NOMO-1 treated with DMSO at 0.1 percent for 48 hours (cell line): ENCODE measurements at regions not wholly inside any gene's neighbourhood (a gene's known extent, or its start where the extent isn't known, plus 50 kb on each side); places are given as distances from the start of the nearest gene placed in this dataset.
"Not testable (repeated sequence)": the region's sequence is repeated elsewhere in the genome, so short reads cannot be mapped to it uniquely, and the experiment has no call there.

Experiments used
- DNase-seq: peaks from one replicate; lab custom pipeline; 2025; ENCODE audit not compliant: unreplicated experiment; lab: John Stamatoyannopoulos, UW

DNA sequence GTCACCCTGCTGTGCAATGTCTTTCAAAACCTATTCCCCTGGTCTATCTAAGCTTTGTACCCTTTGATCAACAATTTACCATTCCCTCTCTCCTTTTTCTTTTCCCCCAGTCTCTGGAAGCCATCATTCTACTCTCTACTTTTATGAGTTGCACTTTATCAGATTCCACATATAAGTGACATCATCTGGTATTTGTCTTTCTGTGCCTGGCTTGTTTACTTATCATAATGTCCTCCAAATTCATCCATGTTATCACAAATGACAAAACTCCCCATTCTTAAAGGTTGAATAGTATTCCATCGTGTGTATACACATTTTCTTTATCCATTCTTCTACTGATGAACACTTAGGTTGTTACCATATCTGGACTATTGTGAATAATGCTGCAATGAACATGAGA is 344.2 kb upstream of the CCNH start:
- no peak for DNase-seq

DNA sequence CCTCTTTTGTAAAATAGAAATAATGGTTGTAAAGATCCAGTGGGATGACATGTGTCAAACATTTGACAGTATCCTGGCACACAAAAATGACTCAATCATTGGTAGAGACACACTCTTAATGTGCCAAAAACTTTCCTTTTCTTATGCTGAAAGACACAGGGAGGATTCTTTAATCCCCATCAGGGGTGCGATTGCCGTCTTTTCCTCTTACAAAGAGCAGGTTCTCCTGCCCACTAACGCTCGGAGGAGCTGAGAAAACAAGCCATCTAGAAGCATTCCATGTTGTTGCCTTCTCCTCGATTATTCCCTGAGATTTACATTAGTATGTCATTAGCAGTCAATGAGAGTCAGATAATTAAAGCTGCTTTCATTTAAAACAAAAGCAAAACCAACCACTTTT is 342.6 kb upstream of the CCNH start:
- DNase-seq = no peak

DNA sequence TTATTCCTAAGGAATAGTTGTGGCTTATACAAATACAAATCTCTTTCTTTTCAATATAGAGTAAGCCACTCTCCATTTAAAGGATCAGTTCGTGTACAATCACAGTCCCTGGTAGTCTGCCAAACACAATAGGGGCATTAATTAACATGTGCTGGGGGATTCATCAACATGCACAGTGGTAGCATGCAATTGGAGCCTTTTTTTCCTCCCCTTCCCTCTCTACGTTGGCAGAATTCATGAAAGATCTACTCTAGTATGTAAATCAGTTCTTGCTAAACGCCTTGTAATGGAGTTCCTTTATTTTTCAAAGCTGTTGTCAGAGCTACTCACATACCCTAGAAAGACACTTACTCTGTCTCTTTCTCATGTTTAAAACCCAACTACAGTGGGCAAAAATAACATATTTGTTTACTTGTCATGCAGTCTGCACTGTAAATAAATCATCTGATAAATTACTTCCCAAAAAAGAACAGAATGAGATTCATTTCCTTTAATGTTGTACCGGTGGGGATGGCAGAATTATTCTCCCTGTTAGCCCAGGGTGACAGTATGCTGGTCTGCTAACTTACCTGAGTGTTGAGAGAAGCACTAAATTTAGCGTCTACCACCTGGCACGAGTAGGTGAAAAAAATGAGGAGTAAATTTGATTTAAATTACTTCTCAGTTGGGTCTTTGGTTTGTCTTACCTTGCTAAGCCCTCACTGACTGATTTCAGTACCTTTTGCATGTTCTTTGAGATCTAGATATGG is 341.5 kb upstream of the CCNH start:
- no peak for DNase-seq

DNA sequence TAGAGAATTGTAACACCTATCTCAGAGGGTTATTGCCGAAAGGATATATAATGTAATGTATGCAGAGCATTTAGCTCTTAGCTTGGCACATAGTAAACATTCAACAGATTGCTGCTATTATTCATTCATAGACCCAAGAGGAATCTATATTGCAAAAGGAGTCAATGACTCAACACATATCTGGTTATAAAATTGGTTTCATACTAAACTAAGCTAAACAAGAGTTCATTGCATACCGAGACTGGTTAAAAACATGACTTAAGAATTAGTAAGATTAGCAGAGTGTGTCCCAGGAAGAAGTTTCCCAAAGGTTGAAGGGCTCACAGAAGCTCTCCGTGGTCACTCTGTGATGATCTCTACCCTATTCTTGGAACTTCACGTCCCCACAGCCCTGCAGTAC is 339.6 kb upstream of the CCNH start:
- no peak for DNase-seq

DNA sequence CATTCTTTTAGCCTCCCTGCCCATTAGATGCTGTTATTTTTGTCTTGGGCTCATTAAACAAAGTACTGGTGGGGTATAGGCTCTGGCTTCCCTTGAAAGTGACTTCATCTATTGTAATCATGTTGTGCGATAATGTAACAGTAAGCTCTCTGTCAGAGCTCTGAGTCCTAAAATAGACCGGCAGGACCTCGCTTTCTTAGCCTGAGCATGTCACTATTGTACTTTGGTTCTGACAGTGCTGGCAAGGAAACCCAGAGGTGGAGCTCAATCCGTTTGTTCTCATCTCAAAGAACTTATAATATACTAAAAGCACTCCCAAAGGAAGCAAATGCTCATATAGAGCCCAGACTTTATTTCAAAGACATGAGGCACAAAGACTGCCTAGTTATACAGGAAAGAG is 339.1 kb upstream of the CCNH start:
- DNase-seq = no peak

DNA sequence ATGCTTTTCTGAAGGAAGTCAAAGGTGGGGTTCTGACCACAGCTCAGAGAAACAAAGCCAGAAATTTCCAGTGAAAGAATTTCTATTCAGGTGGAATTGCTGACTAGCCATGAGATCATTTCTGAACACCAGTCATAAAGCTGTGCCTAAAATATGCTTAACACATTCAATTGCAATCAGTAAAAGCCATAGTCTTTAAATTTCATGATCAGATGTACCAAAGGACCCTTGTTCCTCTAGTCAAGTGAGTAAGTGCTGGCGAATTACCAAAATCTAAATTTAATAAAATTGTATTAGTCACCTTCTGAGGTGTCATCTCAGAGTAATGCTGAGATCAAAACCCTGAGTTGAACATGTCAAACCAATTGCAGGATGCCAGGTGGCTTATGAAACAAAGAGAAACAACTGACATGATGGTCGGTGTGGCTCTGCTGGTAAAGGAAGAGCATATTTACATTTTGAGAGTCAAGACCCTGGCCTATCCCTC is 334.2 kb upstream of the CCNH start:
- no peak for DNase-seq

DNA sequence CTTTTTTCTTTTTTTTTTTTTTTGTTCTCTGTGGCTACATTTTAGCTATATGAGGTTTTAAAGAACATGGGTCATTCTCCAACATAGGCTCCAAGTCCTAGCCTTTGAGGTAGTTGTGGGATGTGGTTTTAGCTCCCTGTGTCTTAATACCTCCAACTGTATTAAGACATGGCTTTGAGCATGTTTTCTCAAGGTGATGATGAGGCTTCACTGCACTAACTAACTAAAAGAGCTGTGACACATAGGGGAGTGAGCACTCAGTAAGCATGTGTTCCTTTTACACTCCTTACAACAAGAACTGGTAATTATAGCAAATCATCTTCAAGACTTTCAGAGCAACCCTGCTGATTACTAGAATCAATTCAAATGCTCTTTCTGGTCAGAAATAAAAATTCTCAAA is 333.6 kb upstream of the CCNH start:
- DNase-seq = no peak

DNA sequence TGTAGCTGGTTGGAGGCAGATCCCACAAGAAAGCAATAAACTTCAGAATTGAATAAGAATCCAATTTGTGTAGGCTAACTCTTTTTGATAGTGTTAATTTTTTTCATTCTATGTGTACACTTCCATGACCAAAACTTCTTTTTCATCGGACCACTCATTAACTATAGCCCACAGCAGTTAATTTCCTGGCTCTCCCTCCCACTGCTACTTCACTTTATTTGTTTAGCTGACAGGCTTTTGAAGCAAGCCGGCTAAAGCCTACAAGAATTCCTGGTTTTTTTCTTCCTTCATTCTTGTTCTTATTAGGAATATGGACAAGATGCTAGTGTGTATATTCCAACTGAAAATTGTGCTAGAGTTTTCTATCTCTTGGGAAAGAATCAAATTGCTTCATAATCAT is 329.2 kb upstream of the CCNH start:
- DNase-seq = no peak

DNA sequence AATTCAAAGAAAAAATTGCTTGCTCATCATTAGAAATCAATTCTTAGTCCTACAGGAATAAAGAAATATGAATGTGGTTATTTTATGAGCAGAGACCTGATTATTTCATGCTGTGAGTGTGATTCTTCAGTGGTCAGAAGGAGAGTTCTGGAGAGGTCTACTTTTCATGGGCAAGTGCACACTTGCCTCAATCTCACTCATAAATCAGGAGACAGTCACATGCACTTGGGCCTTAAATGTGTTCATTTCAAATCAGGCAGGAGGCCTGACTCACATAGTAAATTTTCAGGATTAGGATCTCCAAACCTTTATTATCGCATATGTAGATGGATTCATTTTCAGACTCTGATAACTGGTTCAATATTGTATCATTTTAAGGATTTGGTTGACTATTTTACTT is 323.2 kb upstream of the CCNH start:
- no peak for DNase-seq

DNA sequence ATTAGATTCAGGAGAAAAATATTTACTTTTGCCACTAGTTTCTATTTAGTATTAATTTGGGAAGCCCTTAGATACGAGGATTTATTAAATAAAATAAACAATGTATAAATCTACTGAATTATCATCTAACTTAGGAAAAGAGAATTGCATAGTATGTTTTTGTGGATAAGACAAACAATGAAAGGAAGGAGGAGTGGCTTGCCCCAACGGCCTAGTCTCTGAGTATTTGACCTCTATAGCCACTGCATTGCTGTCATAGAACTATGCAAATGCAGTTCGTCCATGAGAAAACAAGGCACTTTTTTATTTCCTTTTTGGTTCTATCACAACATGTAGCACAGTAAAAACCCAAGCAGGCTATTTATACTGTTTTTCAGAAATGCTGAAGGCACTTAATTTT is 321.2 kb upstream of the CCNH start:
- no peak for DNase-seq

DNA sequence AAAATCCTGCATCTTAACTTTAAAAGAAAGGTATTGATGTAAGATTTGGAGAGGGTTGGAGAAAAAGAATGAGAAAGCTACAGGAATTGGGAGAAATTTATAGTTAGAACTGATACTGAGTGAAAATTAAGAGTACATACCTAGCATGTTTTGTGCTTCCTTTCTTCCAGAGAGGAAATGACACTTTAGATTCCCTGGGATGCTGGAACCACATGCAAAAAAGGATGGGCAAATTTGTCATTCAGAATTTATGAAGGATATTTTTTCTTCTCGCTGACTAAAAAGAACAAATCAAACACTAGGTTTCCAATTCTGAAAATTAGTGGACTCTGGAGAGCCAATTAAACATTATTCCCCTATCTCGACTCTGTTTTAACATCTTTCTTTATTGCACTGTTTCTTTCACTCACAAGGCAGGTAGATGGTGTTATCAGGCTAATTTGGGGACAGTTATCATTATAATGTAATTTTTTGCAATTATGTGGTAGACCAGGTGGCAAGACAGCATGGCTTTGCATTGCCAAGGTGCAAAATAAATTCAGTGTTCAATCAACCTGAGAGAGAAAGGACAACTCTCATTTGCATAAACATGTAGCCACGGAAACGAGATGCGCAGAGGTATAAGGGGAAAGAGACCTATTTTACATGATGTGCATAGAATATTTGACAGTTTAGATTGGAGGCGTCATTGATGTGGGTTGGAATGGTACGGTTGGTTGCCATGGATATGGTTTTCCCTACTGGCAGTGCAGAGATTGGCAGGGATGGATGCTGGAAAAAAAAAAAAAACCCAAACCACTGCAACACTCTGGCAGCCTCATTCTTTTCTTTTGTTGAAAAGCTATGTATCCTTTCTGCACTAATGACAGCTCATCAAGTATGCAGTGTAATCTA is 320.4 kb upstream of the CCNH start:
- no peak for DNase-seq

DNA sequence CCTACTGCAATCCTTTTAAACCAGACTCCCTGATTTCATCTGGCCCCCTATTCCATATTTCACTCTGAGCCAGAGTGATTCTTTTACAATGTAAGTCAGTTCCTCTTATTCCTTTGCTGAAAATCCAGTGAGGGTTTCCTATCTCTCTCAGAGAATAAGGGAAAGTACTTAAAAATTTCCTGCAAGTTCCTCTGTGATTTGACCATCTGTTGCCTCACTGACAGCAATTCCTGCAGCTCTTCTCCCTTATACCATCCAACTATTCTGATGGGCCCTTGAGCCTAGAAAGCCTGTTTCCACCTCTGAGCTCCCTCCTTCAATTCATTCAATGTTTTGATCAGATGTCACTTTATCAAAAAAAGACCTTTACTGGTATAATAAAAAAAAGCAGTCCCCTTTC is 317.1 kb upstream of the CCNH start:
- no peak for DNase-seq

DNA sequence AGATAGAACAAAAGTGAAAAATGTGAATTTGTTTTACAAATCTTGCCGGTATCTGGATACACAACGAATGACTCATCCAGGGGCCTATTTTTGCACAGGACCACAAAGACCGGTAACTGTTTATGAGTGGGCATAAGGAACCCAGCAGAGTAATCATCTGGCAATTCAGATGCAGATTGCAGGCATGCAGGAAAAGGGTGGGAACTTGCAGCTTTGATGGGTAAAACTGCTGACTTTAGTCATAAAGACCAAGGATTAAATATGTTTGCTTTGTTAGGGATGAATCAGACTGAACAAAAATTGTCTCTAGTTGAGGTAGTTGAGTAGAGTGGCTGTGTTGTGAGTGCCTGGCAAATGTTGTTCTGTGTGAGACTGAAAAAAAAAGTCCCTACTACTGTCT is 309.6 kb upstream of the CCNH start:
- no peak for DNase-seq

DNA sequence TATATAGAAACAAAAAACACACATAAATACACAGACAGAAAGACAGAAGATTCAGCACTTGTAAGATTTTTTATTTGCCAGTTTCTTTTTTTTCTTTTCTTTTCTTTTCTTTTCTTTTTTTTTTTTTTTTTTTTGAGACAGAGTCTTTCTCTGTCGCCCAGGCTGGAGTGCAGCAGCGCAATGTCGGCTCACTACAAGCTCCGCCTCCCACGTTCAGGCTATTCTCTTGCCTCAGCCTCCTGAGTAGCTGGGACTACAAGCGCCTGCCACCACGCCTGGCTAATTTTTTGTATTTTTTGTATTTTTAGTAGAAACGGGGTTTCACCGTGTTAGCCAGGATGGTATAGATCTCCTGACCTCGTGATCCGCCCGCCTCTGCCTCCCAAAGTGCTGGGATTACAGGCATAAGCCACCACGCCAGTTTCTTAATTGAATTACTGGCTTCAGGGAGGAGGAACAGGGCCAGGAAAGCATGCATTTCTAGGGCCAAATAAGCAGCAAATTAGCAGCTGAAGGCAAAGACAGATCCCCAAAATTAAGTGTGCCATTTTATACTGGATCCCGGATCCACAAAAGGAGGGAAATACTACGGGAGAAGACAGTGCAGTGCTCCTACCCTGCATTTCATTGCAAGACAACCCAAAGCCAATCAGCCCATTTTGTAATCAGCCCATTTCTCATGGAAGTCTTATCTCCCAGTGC is 305.6 kb upstream of the CCNH start:
- DNase-seq = not testable (repeated sequence)

DNA sequence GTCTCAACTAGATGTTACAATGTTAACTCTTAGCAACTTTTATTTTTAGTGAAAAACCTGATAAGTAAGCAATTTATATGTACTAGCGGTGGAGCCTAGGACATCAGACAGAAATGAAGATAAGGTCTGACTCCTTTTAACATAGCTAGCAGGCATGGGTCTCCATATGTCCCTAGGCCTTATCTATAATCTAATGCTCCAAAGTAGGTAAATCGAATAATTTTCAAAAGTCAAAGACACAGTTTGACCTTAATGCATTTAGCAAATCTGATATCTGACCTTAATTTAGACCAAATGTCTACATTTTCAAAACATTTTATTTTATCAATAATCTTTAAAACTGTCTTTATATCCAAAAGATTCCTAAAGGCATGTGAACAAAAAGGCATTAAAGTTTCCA is 305.0 kb upstream of the CCNH start:
- DNase-seq = no peak

DNA sequence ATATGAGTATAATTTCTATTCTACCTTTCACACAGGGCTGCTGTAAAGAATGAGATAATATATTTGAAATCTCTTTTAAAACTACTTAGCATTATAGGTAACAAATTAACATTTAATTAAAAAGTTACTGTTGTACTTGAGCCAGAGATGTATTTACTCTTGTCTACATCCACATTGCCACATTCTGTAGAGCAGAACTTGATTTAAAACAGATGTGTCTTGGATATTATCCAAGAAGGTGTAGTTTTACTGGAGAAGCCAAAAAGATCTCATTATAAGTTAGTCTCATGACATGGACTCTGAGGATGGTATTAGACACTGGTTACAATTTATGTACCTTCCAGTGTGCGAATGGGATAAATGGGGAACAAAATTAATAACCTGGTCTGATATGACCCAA is 293.1 kb upstream of the CCNH start:
- DNase-seq = no peak

DNA sequence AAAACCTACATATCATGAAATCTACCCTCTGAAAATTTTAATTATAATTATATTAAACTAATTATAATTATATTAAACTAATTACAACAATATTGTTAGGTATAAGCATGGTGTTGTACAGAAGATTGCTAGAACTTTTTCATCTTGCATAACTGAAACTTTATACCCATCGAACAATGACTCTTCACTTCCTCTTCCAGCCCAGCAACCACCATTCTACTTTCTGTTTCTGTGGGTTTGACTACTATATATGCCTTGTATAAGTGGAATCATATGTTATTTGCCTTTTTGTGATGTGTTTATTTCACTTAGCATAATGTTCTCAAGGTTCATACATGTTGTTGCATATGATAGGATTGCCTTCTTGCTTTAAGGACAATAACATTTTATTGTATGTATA is 274.2 kb upstream of the CCNH start:
- DNase-seq = peak; percentile 20

DNA sequence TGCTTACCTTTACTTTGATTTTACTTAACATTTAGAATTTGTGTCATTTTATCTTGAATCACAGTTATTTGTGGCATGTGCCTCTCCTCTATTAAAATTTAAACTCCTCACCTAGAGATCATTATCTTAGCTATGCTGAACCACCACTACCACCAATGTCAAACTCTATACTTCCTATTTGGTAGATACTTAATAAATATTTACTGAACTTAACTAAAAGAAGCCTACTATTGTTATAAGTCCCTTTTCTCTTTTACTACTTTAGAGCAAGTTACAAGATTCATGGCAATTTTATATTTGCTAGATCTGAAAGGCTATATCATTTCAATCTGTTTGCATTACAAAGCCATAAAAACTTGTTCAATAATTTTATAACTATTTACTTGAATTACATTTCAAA is 273.3 kb upstream of the CCNH start:
- DNase-seq = no peak

DNA sequence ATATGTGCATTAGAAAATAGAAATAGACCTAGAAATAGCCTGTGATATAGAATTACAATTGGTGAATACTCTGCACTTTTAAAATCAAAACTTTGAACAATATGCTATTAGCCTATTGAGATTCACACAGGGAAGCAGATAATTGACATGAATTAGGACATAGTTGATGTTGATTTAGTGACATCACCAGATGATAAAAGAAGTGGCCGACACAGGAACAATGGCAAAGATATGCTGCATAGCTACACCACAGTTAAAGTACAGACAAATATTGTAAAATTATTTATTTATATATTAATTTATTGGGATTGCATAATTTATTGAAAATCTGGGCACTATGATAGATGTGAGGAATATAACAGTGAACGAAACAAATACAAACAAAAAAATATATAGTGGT is 261.5 kb upstream of the CCNH start:
- no peak for DNase-seq

DNA sequence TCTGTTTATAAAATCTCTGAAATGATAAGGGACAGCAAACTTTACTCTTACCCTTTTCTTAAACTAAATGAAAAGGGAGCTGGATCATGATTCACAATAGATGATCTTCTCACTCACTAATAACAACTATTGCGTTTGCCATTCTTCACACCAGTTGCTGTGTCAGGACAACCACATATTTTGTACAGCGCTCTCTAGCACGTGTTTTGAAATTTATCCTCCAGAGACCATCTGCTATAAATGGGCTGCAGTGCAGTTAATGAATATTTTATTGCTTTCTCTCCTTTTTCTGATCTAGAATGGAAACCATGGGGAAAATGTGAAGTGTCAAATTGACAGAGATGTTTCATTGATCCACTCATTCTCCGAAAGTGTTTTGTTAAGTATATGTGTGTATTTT is 258.4 kb upstream of the CCNH start:
- DNase-seq = no peak

DNA sequence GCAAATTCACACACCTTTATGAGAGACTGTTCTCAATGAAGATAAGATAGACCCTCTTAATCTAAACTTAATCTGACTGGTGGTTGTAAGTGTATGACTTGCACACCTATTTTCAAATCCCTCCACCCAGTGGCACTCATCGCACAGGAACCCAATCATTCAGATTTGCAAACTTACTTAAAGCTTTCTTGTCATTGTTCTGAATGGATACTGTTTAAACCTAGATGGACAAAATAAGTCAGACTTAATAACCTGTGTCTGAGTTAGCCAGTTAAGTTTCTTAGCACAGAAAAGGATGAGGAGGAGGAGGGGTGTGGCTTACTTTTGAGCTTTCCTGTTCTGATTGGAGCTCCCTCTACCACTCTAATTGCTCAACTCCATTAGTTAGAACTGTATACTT is 252.4 kb upstream of the CCNH start:
- DNase-seq = no peak
